Fibroblast of lung (primary cell): ENCODE measurements at regions not wholly inside any gene's neighbourhood (a gene's known extent, or its start where the extent isn't known, plus 50 kb on each side); places are given as distances from the start of the nearest gene placed in this dataset.

Source experiments
- EZH2 ChIP-seq: IDR thresholded peaks from 2 replicates; pipeline ENCODE4 v1.5.1; 2012; ENCODE audit warnings: low read length, control low read depth, mild to moderate bottlenecking; ENCODE audit errors: missing control alignments
- TF ChIP-seq, protein P1 (sequence below), 2 donors: IDR thresholded peaks in 1 of 2; conservative IDR thresholded peaks in 1 of 2; 1 replicate in 1 of 2; 2 replicates in 1 of 2; pipeline ENCODE4 v1.5.1; 2011 to 2012; ENCODE audit warnings: low read length in 2 of 2, control low read depth in 1 of 2, inconsistent platforms in 1 of 2, low read depth in 1 of 2, mild to moderate bottlenecking in 1 of 2

DNA sequence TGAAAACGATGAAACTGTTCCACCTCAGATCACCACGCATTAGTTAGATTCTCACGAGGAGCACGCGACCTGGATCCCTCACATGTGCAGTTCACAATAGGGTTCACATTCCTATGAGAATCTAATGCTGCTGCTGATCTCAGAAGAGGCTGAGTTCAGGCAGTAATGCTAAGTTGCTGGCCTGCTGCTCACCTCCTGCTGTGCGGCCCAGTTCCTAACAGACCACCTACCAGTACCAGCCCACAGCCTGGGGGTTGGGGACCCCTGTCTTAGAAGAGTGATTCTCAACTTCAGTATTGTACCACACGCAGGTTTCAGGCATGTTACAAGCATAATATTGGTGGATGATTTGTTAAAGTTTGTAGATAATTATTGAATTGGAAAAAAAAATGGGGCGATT, 182.7 kb downstream of the BLID start:
- TF ChIP-seq EZH2: no peak
- TF ChIP-seq, protein P1, sequence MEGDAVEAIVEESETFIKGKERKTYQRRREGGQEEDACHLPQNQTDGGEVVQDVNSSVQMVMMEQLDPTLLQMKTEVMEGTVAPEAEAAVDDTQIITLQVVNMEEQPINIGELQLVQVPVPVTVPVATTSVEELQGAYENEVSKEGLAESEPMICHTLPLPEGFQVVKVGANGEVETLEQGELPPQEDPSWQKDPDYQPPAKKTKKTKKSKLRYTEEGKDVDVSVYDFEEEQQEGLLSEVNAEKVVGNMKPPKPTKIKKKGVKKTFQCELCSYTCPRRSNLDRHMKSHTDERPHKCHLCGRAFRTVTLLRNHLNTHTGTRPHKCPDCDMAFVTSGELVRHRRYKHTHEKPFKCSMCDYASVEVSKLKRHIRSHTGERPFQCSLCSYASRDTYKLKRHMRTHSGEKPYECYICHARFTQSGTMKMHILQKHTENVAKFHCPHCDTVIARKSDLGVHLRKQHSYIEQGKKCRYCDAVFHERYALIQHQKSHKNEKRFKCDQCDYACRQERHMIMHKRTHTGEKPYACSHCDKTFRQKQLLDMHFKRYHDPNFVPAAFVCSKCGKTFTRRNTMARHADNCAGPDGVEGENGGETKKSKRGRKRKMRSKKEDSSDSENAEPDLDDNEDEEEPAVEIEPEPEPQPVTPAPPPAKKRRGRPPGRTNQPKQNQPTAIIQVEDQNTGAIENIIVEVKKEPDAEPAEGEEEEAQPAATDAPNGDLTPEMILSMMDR (conservative IDR thresholded peaks at IDR 0.05 in 1 of 2, IDR thresholded peaks at IDR 0.05 in 1 of 2; ENCODE audit: low read depth in 1 of 2, low read length in 2 of 2): no peak
